ENCODE measurements at regions not wholly inside any gene's neighbourhood (a gene's known extent, or its start where the extent isn't known, plus 50 kb on each side); places are given as distances from the start of the nearest gene placed in this dataset.

- Histone ChIP-seq H3K9me2 (ENCODE audit: insufficient read depth) (no peaks in the 10 kb centered on the region), H3K36me3 (ENCODE audit: control insufficient read depth in 1 of 2, insufficient read depth in 2 of 2, low read length in 2 of 2) (no peaks in the 10 kb centered on the region), H3K4me3 (replicated peaks in 1 of 2; ENCODE audit: low read depth in 1 of 2, low read length in 2 of 2) (no peak overlapping the region), H4K20me1 (ENCODE audit: insufficient read depth) (no peaks in the 10 kb centered on the region), H3K4me1 (ENCODE audit: control insufficient read depth in 1 of 2, insufficient read depth in 2 of 2, low read length in 2 of 2) (no peaks in the 10 kb centered on the region), H3K9ac (ENCODE audit: low read length) (no peak overlapping the region), H2AFZ (ENCODE audit: low read depth, low read length, poor library complexity, severe bottlenecking) (no peak overlapping the region), H3K9me3 (ENCODE audit: control insufficient read depth in 1 of 2, insufficient read depth in 1 of 2, low read depth in 1 of 2, low read length in 2 of 2) (no peaks in the 10 kb centered on the region), H3K27me3 (ENCODE audit: insufficient read depth, low read length) (peaks cover 60% of the 10 kb centered on the region), H3K27ac (ENCODE audit: low read depth, low read length) (no peak overlapping the region), H3K4me2 (ENCODE audit: low read length) (no peak overlapping the region), H3K79me2 (ENCODE audit: insufficient read depth, low read length) (no peaks in the 10 kb centered on the region)
- CTCF ChIA-PET, result no interaction called here
- no peak for TF ChIP-seq YY1 (IDR thresholded peaks at IDR 0.05; ENCODE audit: extremely low read depth, insufficient replicate concordance, low read depth, low read length)
- TF ChIP-seq SRF (IDR thresholded peaks at IDR 0.05; ENCODE audit: low read depth), result no peak
- ATAC-seq (no peak), DNase-seq (ENCODE audit: low read depth, low spot score) (no peak)
- BruUV-seq (replicated peaks), result no TSS peak
- RAD21 ChIA-PET (ENCODE audit: low non-redundant PET in 1 of 2, low total read pairs in 2 of 2, uncharacterized antibody in 2 of 2, unreplicated experiment in 2 of 2), result no interaction called here
- intact Hi-C loops (cut with micrococcal nuclease), result no loop called here
- POLR2A ChIA-PET, result no interaction called here
These were observed 130.9 kb downstream of the TBX5 start for GRCh38 chr12:114275086-114275485.

- no peak overlapping the region for H3K4me2 ChIP-seq (ENCODE audit: low read length)
- no peak overlapping the region for H3K9ac ChIP-seq (ENCODE audit: low read length)
- peaks cover 0 to 2% of the 10 kb centered on the region in 2 experiments; a peak in 1 of 4 replicates for H3K4me1 ChIP-seq (ENCODE audit: control insufficient read depth in 1 of 2, insufficient read depth in 2 of 2, low read length in 2 of 2)
- H3K27me3 ChIP-seq (ENCODE audit: insufficient read depth, low read length), result peaks cover 63% of the 10 kb centered on the region
- H3K27ac ChIP-seq (ENCODE audit: low read depth, low read length), result no peak overlapping the region
- POLR2A ChIA-PET, result no interaction called here
- ATAC-seq (no peak), DNase-seq (ENCODE audit: low read depth, low spot score) (no peak)
- no TSS peak for BruUV-seq (replicated peaks)
- intact Hi-C loops (cut with micrococcal nuclease), result no loop called here
- no peak overlapping the region for H3K4me3 ChIP-seq (replicated peaks in 1 of 2; ENCODE audit: low read depth in 1 of 2, low read length in 2 of 2)
- no peaks in the 10 kb centered on the region for H3K36me3 ChIP-seq (ENCODE audit: control insufficient read depth in 1 of 2, insufficient read depth in 2 of 2, low read length in 2 of 2)
- CTCF ChIA-PET, result no interaction called here
- no peaks in the 10 kb centered on the region for H4K20me1 ChIP-seq (ENCODE audit: insufficient read depth)
- no peaks in the 10 kb centered on the region for H3K9me3 ChIP-seq (ENCODE audit: control insufficient read depth in 1 of 2, insufficient read depth in 1 of 2, low read depth in 1 of 2, low read length in 2 of 2)
- RAD21 ChIA-PET (ENCODE audit: low non-redundant PET in 1 of 2, low total read pairs in 2 of 2, uncharacterized antibody in 2 of 2, unreplicated experiment in 2 of 2), result no interaction called here
- H3K9me2 ChIP-seq (ENCODE audit: insufficient read depth), result no peaks in the 10 kb centered on the region
- no peak overlapping the region for H2AFZ ChIP-seq (ENCODE audit: low read depth, low read length, poor library complexity, severe bottlenecking)
- no peak for TF ChIP-seq SRF (IDR thresholded peaks at IDR 0.05; ENCODE audit: low read depth)
- TF ChIP-seq MAX (IDR thresholded peaks at IDR 0.05), result no peak
- no peak for TF ChIP-seq EGR1 (IDR thresholded peaks at IDR 0.05; ENCODE audit: low read depth)
- TF ChIP-seq ELF1 (IDR thresholded peaks at IDR 0.05; ENCODE audit: borderline replicate concordance, low read depth), result no peak
- H3K79me2 ChIP-seq (ENCODE audit: insufficient read depth, low read length), result no peaks in the 10 kb centered on the region
These were observed 131.8 kb downstream of the TBX5 start for GRCh38 chr12:114274131-114274530.
